Neural cell (in vitro differentiated cells): ENCODE measurements at regions not wholly inside any gene's neighbourhood (a gene's known extent, or its start where the extent isn't known, plus 50 kb on each side); places are given as distances from the start of the nearest gene placed in this dataset.

Source experiments
- H2AFZ ChIP-seq: fragments of 200-600, 300-800 bp; sonication (generic), shearing (Covaris generic); 2 replicates; pipeline ENCODE4 v1.6.0; 2014; ENCODE audit warnings: low read depth, mild to moderate bottlenecking, antibody characterized with exemption, low read length, moderate library complexity
- H3F3A ChIP-seq: fragments of 200-600 bp; shearing (Covaris generic); 2 replicates; pipeline ENCODE4 v1.6.1; 2016; ENCODE audit warnings: mild to moderate bottlenecking, moderate library complexity, mixed read lengths, antibody characterized with exemption, low read length; ENCODE audit not compliant: insufficient read depth, poor library complexity, severe bottlenecking
- H3K27ac ChIP-seq: fragments of 200-600, 300-800 bp; sonication (generic), shearing (Covaris generic); 2 replicates; pipeline ENCODE4 v1.5.1; 2014; ENCODE audit warnings: mild to moderate bottlenecking, low read length, moderate library complexity
- H3K27me3 ChIP-seq: fragments of 300-800, 200-600 bp; sonication (generic), shearing (Covaris generic); 2 replicates; pipeline ENCODE4 v1.6.0; 2014; ENCODE audit warnings: mild to moderate bottlenecking, low read depth, low read length, moderate library complexity; ENCODE audit not compliant: insufficient read depth
- H3K36me3 ChIP-seq: fragments of 300-800, 200-600 bp; sonication (generic), shearing (Covaris generic); 2 replicates; pipeline ENCODE4 v1.5.1; 2014; ENCODE audit warnings: mild to moderate bottlenecking, antibody characterized with exemption, low read length, moderate library complexity; ENCODE audit not compliant: insufficient read depth
- H3K4me2 ChIP-seq: fragments of 300-800, 200-600 bp; sonication (generic), shearing (Covaris generic); 2 replicates; pipeline ENCODE4 v1.6.0; 2014; ENCODE audit warnings: mild to moderate bottlenecking, low read length
- H3K4me3 ChIP-seq: fragments of 300-800, 200-600 bp; sonication (generic), shearing (Covaris generic); 2 replicates; pipeline ENCODE4 v1.5.1; 2014; ENCODE audit warnings: mild to moderate bottlenecking, low read length, moderate library complexity
- H3K79me2 ChIP-seq: fragments of 200-600 bp; shearing (Covaris generic); replicated peaks from 2 replicates; pipeline ENCODE4 v1.6.0; 2014; ENCODE audit warnings: mild to moderate bottlenecking, low read length, moderate library complexity; ENCODE audit not compliant: insufficient read depth
- H3K9ac ChIP-seq: fragments of 300-800, 200-600 bp; sonication (generic), shearing (Covaris generic); 2 replicates; pipeline ENCODE4 v1.6.1; 2016; ENCODE audit warnings: mild to moderate bottlenecking, low read length, mixed read lengths
- H3K9me2 ChIP-seq: fragments of 200-600 bp; shearing (Covaris generic); 2 replicates; pipeline ENCODE4 v1.6.1; 2016; ENCODE audit warnings: mild to moderate bottlenecking, low read length, mixed read lengths; ENCODE audit not compliant: insufficient read depth
- H3K9me3 ChIP-seq: fragments of 200-600, 300-800 bp; sonication (generic), shearing (Covaris generic); 2 replicates; pipeline ENCODE4 v1.6.1; 2016; ENCODE audit warnings: mild to moderate bottlenecking, mixed run types, low read length, moderate library complexity, mixed read lengths
- H4K20me1 ChIP-seq: fragments of 200-600 bp; shearing (Covaris generic); 2 replicates; pipeline ENCODE4 v1.6.1; 2016; ENCODE audit warnings: mild to moderate bottlenecking, mixed run types; ENCODE audit not compliant: insufficient read depth
- CTCF ChIP-seq: fragments of 450-650 bp; IDR thresholded peaks from 2 replicates; pipeline ENCODE4 v1.5.1; 2014; ENCODE audit warnings: antibody characterized with exemption, mild to moderate bottlenecking, moderate library complexity; ENCODE audit not compliant: poor library complexity, severe bottlenecking
- EP300 ChIP-seq: fragments of 450-650 bp; conservative IDR thresholded peaks from 2 replicates; pipeline ENCODE4 v1.6.1; 2014; ENCODE audit warnings: antibody characterized with exemption, mild to moderate bottlenecking, moderate library complexity; ENCODE audit not compliant: poor library complexity, severe bottlenecking
- EZH2 ChIP-seq: fragments of 200-600, 300-800 bp; shearing (Covaris generic), sonication (generic); IDR thresholded peaks from 2 replicates; pipeline ENCODE4 v1.6.1; 2014; ENCODE audit warnings: antibody characterized with exemption, low read length, borderline replicate concordance, mild to moderate bottlenecking; ENCODE audit not compliant: insufficient read depth, poor library complexity, severe bottlenecking
- MXI1 ChIP-seq: fragments of 450-650 bp; conservative IDR thresholded peaks from 2 replicates; pipeline ENCODE4 v1.6.1; 2014; ENCODE audit warnings: antibody characterized with exemption, mild to moderate bottlenecking; ENCODE audit not compliant: poor library complexity, severe bottlenecking
- POLR2AphosphoS5 ChIP-seq: IDR thresholded peaks from 2 replicates; pipeline ENCODE4 v1.6.1; 2012
- RAD21 ChIP-seq: fragments of 450-650 bp; conservative IDR thresholded peaks from 2 replicates; pipeline ENCODE4 v1.6.1; 2014; ENCODE audit warnings: antibody characterized with exemption, mild to moderate bottlenecking, moderate library complexity
- REST ChIP-seq: IDR thresholded peaks from 2 replicates; pipeline ENCODE4 v1.6.1; 2012; ENCODE audit warnings: borderline replicate concordance
- SMC3 ChIP-seq: fragments of 450-650 bp; conservative IDR thresholded peaks from 2 replicates; pipeline ENCODE4 v1.6.1; 2014; ENCODE audit warnings: antibody characterized with exemption, mild to moderate bottlenecking, moderate library complexity; ENCODE audit not compliant: poor library complexity
- TAF1 ChIP-seq: IDR thresholded peaks from 2 replicates; pipeline ENCODE4 v1.6.1; 2012; ENCODE audit warnings: low read depth

- Histone ChIP-seq H3K9ac (no peak overlapping the region), H3K27ac (no peak overlapping the region), H3K4me2 (no peak overlapping the region), H4K20me1 (no peaks in the 10 kb centered on the region), H3K79me2 (no peaks in the 10 kb centered on the region), H3F3A (no peaks in the 10 kb centered on the region), H2AFZ (no peak overlapping the region), H3K4me3 (no peak overlapping the region), H3K9me2 (no peaks in the 10 kb centered on the region), H3K9me3 (no peaks in the 10 kb centered on the region), H3K27me3 (no peaks in the 10 kb centered on the region), H3K36me3 (no peaks in the 10 kb centered on the region)
- no peak for TF ChIP-seq CTCF
- no peak for TF ChIP-seq MXI1
- TF ChIP-seq POLR2AphosphoS5: no peak
- TF ChIP-seq EP300: no peak
- TF ChIP-seq EZH2: no peak
- TF ChIP-seq RAD21: no peak
- TF ChIP-seq TAF1: no peak
- no peak for TF ChIP-seq SMC3
- no peak for TF ChIP-seq REST
These were observed 117.8 kb upstream of the TMTC1 start for GRCh38 chr12:29901585-29901984.

- Histone ChIP-seq H3K4me3 (no peak overlapping the region), H3K9me3 (no peaks in the 10 kb centered on the region), H2AFZ (no peak overlapping the region), H3K4me2 (no peak overlapping the region), H3F3A (no peaks in the 10 kb centered on the region), H3K9me2 (no peaks in the 10 kb centered on the region), H3K27me3 (no peaks in the 10 kb centered on the region), H4K20me1 (no peaks in the 10 kb centered on the region), H3K9ac (no peak overlapping the region), H3K79me2 (no peaks in the 10 kb centered on the region), H3K27ac (no peak overlapping the region), H3K36me3 (no peaks in the 10 kb centered on the region)
- no peak for TF ChIP-seq TAF1
- TF ChIP-seq REST: no peak
- TF ChIP-seq EP300: no peak
- TF ChIP-seq MXI1: no peak
- TF ChIP-seq RAD21: no peak
- no peak for TF ChIP-seq POLR2AphosphoS5
- TF ChIP-seq CTCF: no peak
- no peak for TF ChIP-seq EZH2
- no peak for TF ChIP-seq SMC3
These were observed 115.6 kb upstream of the TMTC1 start for GRCh38 chr12:29899212-29899931.
